SK-N-SH treated with all-trans-retinoic acid at 6 μM for 48 hours (cell line): ENCODE measurements at regions not wholly inside any gene's neighbourhood (a gene's known extent, or its start where the extent isn't known, plus 50 kb on each side); places are given as distances from the start of the nearest gene placed in this dataset.

Experiments used
- ATAC-seq: fragments of 200-7000 bp; cut with Tn5 transposase; 3 replicates; pipeline ENCODE4 v1.9.1; 2020; ENCODE audit warnings: mild to moderate bottlenecking, moderate library complexity
- ARNTL ChIP-seq: fragments of 450-650 bp; formaldehyde crosslinking; IDR thresholded peaks from 2 replicates; pipeline ENCODE4 v1.5.0; 2020; ENCODE audit warnings: low read depth, mild to moderate bottlenecking, moderate library complexity, borderline replicate concordance
- BACH2 ChIP-seq: fragments of 250-450 bp; sonication (Bioruptor Pico); IDR thresholded peaks from 2 replicates; pipeline ENCODE4 v1.9.0; 2021; ENCODE audit warnings: mild to moderate bottlenecking, borderline replicate concordance
- CREB5 ChIP-seq: fragments of 250-450 bp; sonication (Bioruptor Pico); IDR thresholded peaks from 2 replicates; pipeline ENCODE4 v1.5.1; 2020; ENCODE audit warnings: low read depth, mild to moderate bottlenecking, moderate library complexity
- CSDC2 ChIP-seq: fragments of 250-450 bp; sonication (Bioruptor Pico); IDR thresholded peaks from 2 replicates; pipeline ENCODE4 v1.5.0; 2020; ENCODE audit warnings: mild to moderate bottlenecking, moderate library complexity
- ESRRG ChIP-seq: fragments of 250-450 bp; sonication (Bioruptor Pico); IDR thresholded peaks from 2 replicates; pipeline ENCODE4 v1.6.1; 2021; ENCODE audit warnings: mild to moderate bottlenecking
- GLIS3 ChIP-seq: fragments of 250-450 bp; sonication (Bioruptor Pico); IDR thresholded peaks from 2 replicates; pipeline ENCODE4 v1.5.0; 2020; ENCODE audit warnings: mild to moderate bottlenecking, moderate library complexity
- ISL1 ChIP-seq: fragments of 250-450 bp; sonication (Bioruptor Pico); IDR thresholded peaks from 2 replicates; pipeline ENCODE4 v2.1.2; 2022; ENCODE audit warnings: mild to moderate bottlenecking, moderate library complexity
- OSR1 ChIP-seq: fragments of 250-450 bp; sonication (Bioruptor Pico); IDR thresholded peaks from 2 replicates; pipeline ENCODE4 v1.8.0; 2022; ENCODE audit warnings: moderate library complexity, mild to moderate bottlenecking, inconsistent platforms
- PATZ1 ChIP-seq: fragments of 250-450 bp; sonication (Bioruptor Pico); IDR thresholded peaks from 2 replicates; pipeline ENCODE4 v1.8.0; 2020; ENCODE audit warnings: mild to moderate bottlenecking, moderate library complexity, borderline replicate concordance
- PPARA ChIP-seq: fragments of 250-450 bp; sonication (Bioruptor Pico); IDR thresholded peaks from 2 replicates; pipeline ENCODE4 v1.5.0; 2020; ENCODE audit warnings: mild to moderate bottlenecking, borderline replicate concordance
- RARB ChIP-seq: fragments of 250-450 bp; sonication (Bioruptor Pico); IDR thresholded peaks from 2 replicates; pipeline ENCODE4 v1.8.0; 2021; ENCODE audit warnings: mild to moderate bottlenecking, moderate library complexity
- SNAI2 ChIP-seq: fragments of 250-450 bp; sonication (Bioruptor Pico); IDR thresholded peaks from 2 replicates; pipeline ENCODE4 v1.5.0; 2020; ENCODE audit warnings: mild to moderate bottlenecking, moderate library complexity
- TCF4 ChIP-seq: fragments of 250-450 bp; sonication (Bioruptor Pico); IDR thresholded peaks from 2 replicates; pipeline ENCODE4 v1.8.0; 2021; ENCODE audit warnings: mild to moderate bottlenecking, moderate library complexity, borderline replicate concordance
- TSHZ2 ChIP-seq: fragments of 250-450 bp; sonication (Bioruptor Pico); IDR thresholded peaks from 2 replicates; pipeline ENCODE4 v1.5.0; 2020; ENCODE audit warnings: mild to moderate bottlenecking, moderate library complexity
- ZC3H10 ChIP-seq: fragments of 250-450 bp; sonication (Bioruptor Pico); IDR thresholded peaks from 2 replicates; pipeline ENCODE4 v1.5.1; 2021; ENCODE audit warnings: mild to moderate bottlenecking, moderate library complexity
- ZFP3 ChIP-seq: fragments of 250-450 bp; sonication (Bioruptor Pico); IDR thresholded peaks from 2 replicates; pipeline ENCODE4 v1.5.0; 2020; ENCODE audit warnings: mild to moderate bottlenecking, moderate library complexity
- ZFP30 ChIP-seq: fragments of 450-650 bp; formaldehyde crosslinking; IDR thresholded peaks from 2 replicates; pipeline ENCODE4 v1.5.0; 2022; ENCODE audit warnings: mild to moderate bottlenecking, moderate library complexity
- ZNF565 ChIP-seq: fragments of 450-650 bp; formaldehyde crosslinking; conservative IDR thresholded peaks from 2 replicates; pipeline ENCODE4 v1.5.0; 2020; ENCODE audit warnings: low read depth, mild to moderate bottlenecking, moderate library complexity
- ZNF70 ChIP-seq: fragments of 450-650 bp; formaldehyde crosslinking; IDR thresholded peaks from 2 replicates; pipeline ENCODE4 v1.5.0; 2020; ENCODE audit warnings: mild to moderate bottlenecking, moderate library complexity
- ZNF8 ChIP-seq: fragments of 450-650 bp; formaldehyde crosslinking; IDR thresholded peaks from 2 replicates; pipeline ENCODE4 v1.5.0; 2020; ENCODE audit warnings: mild to moderate bottlenecking, moderate library complexity
- TF ChIP-seq, protein P1 (sequence below): fragments of 250-450 bp; sonication (Bioruptor Pico); IDR thresholded peaks from 2 replicates; pipeline ENCODE4 v1.5.1; 2021; ENCODE audit warnings: mild to moderate bottlenecking, moderate library complexity
- TF ChIP-seq, protein P2 (sequence below): fragments of 250-450 bp; sonication (Bioruptor Pico); IDR thresholded peaks from 2 replicates; pipeline ENCODE4 v1.8.0; 2021; ENCODE audit warnings: low read depth, mild to moderate bottlenecking, moderate library complexity, borderline replicate concordance

- ATAC-seq: no peak
- TF ChIP-seq ZFP30 (no peak), PATZ1 (no peak), RARB (CRISPR knock-in tag) (no peak), ZNF70 (no peak), OSR1 (CRISPR knock-in tag) (no peak), CSDC2 (CRISPR knock-in tag) (no peak), ZNF8 (CRISPR knock-in tag) (no peak), ZC3H10 (no peak), CREB5 (CRISPR knock-in tag) (no peak), ZFP3 (CRISPR knock-in tag) (no peak), ARNTL (CRISPR knock-in tag) (no peak), ESRRG (CRISPR knock-in tag) (no peak), GLIS3 (CRISPR knock-in tag) (no peak), TCF4 (CRISPR knock-in tag) (no peak), PPARA (CRISPR knock-in tag) (no peak)
- TF ChIP-seq, protein P1, sequence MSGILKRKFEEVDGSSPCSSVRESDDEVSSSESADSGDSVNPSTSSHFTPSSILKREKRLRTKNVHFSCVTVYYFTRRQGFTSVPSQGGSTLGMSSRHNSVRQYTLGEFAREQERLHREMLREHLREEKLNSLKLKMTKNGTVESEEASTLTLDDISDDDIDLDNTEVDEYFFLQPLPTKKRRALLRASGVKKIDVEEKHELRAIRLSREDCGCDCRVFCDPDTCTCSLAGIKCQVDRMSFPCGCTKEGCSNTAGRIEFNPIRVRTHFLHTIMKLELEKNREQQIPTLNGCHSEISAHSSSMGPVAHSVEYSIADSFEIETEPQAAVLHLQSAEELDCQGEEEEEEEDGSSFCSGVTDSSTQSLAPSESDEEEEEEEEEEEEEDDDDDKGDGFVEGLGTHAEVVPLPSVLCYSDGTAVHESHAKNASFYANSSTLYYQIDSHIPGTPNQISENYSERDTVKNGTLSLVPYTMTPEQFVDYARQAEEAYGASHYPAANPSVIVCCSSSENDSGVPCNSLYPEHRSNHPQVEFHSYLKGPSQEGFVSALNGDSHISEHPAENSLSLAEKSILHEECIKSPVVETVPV (CRISPR knock-in tag): no peak
- TF ChIP-seq, all 23 proteins: peak for 0
Observed at GRCh38 chr16:26521626-26522025, 545.1 kb upstream of the C16orf82 start.

DNA sequence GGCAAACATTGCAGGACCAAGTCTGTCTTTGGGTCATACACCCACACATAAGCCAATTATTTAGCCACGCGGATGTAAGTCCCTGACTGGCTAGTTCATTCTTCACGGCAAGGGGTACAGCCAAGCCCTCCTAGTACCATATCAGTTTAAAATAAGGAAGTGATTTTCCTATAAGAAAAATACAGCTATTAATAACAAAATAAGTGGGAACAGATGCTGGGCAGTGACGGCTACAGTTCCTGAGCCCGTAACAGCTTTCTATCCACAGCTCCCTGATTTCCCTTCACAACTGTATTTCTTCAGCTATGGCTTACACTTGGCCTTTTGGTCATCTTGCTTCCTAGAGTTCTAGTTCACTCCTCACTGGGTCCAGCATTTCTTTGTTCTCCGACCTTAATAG lies 542.4 kb upstream of the C16orf82 start:
- ATAC-seq: no peak
- TF ChIP-seq TCF4 (CRISPR knock-in tag): no peak
- TF ChIP-seq SNAI2 (CRISPR knock-in tag): no peak
- TF ChIP-seq ISL1 (CRISPR knock-in tag): no peak
- TF ChIP-seq PATZ1: no peak

DNA sequence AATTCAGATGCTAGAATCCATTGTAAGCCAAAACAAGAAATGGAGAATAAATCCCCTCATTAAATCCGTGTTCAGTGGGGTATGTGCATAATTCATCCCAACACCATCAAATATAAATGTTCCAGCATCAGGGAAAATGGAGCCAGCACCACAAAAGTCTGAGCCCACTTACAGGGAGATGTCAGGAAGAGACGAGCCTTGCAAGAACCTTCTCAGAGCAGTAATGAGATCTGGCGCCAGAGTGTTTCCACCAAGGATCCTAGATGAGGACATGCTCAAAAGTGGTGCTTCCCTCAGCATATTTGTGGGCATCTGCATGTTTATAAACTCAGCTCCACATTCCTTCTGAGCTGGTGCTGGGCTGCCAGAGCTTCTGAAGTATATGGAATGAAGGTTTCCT lies 541.9 kb upstream of the C16orf82 start:
- ATAC-seq: no peak
- TF ChIP-seq GLIS3 (CRISPR knock-in tag) (no peak), BACH2 (CRISPR knock-in tag) (no peak), CSDC2 (CRISPR knock-in tag) (no peak), RARB (CRISPR knock-in tag) (no peak)

DNA sequence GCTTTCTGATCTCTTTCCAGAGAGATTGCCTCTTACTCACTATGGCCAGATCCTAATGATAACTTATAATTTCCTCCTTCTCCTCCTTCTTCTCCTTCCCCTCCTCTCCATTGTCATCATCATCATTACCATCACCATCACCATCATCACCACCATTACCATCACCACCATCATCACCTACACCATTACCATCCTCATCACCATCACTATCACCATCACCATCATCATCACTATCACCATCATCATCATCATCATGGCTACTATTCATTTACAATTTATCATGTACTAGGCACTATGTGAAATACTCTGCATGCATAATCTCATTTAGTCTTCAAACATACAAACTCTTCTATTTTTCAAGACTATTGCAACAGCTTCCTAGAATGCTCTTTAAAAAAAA lies 540.9 kb upstream of the C16orf82 start:
- ATAC-seq: no peak

More for the DNA sequence above, 540.9 kb upstream of the C16orf82 start:
- TF ChIP-seq ESRRG (CRISPR knock-in tag): no peak
- TF ChIP-seq ZC3H10: no peak
- no peak for TF ChIP-seq TSHZ2 (CRISPR knock-in tag)
- TF ChIP-seq CSDC2 (CRISPR knock-in tag): no peak
- TF ChIP-seq PPARA (CRISPR knock-in tag): no peak
- no peak for TF ChIP-seq ZNF565 (CRISPR knock-in tag)
- no peak for TF ChIP-seq ARNTL (CRISPR knock-in tag)
- no peak for TF ChIP-seq CREB5 (CRISPR knock-in tag)
- no peak for TF ChIP-seq TCF4 (CRISPR knock-in tag)
- TF ChIP-seq, protein P2, sequence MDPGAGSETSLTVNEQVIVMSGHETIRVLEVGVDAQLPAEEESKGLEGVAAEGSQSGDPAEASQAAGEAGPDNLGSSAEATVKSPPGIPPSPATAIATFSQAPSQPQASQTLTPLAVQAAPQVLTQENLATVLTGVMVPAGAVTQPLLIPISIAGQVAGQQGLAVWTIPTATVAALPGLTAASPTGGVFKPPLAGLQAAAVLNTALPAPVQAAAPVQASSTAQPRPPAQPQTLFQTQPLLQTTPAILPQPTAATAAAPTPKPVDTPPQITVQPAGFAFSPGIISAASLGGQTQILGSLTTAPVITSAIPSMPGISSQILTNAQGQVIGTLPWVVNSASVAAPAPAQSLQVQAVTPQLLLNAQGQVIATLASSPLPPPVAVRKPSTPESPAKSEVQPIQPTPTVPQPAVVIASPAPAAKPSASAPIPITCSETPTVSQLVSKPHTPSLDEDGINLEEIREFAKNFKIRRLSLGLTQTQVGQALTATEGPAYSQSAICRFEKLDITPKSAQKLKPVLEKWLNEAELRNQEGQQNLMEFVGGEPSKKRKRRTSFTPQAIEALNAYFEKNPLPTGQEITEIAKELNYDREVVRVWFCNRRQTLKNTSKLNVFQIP (CRISPR knock-in tag): no peak
- TF ChIP-seq BACH2 (CRISPR knock-in tag): no peak
- TF ChIP-seq ZFP3 (CRISPR knock-in tag): no peak
